ENCODE measurements at regions not wholly inside any gene's neighbourhood (a gene's known extent, or its start where the extent isn't known, plus 50 kb on each side); places are given as distances from the start of the nearest gene placed in this dataset.

DNA sequence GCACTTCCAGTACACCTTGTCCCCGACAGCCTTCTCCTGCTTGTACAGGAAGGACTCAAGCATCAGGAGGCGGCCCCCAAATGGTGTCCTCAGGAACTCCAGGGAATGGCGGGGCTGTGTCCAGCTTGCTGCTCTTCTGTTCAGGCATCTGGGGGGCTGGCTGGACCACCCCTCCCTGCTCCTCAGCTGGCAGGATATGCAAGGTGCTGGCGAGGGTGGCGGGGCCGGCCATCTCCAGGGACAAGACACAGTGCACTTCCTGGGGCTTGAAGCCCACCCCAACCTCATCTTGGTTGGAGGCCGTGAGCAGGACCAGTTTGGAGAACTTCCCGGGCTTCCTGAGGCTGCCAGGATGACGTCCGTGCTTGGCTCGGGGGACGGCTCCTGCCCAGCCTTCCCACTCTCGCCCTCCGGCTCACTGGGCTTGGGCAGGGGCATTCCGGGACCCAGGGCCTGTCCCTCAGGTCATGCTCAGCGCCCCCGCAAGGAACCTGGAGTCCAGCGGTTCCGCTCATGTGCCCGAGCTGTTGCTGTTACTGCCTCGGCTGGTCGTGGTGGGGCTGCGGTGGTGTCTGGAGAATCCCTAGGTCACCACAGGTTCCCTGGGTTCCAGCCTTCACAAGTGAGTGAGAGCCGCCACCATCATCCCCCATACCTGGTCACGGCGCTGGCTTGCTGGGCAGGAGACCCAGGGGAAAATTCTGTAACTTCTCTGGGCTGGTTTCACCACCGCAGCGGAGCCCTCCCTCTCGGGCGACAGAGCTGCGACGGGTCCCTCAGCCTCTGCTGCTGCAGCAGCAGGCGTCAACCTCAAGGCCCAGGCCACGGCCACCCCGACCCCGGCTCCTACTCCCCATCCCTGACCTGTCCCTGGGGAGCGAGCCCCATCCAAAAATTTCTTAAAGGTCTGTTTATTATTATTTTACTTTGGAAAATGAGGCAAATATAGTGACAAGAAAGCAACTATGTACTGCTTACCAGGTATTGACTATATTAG is 82.8 kb upstream of the FXR1 start:
- TF ChIP-seq, protein P1, sequence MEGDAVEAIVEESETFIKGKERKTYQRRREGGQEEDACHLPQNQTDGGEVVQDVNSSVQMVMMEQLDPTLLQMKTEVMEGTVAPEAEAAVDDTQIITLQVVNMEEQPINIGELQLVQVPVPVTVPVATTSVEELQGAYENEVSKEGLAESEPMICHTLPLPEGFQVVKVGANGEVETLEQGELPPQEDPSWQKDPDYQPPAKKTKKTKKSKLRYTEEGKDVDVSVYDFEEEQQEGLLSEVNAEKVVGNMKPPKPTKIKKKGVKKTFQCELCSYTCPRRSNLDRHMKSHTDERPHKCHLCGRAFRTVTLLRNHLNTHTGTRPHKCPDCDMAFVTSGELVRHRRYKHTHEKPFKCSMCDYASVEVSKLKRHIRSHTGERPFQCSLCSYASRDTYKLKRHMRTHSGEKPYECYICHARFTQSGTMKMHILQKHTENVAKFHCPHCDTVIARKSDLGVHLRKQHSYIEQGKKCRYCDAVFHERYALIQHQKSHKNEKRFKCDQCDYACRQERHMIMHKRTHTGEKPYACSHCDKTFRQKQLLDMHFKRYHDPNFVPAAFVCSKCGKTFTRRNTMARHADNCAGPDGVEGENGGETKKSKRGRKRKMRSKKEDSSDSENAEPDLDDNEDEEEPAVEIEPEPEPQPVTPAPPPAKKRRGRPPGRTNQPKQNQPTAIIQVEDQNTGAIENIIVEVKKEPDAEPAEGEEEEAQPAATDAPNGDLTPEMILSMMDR (conservative IDR thresholded peaks at IDR 0.05 in 1 of 2, IDR thresholded peaks at IDR 0.05 in 1 of 2; ENCODE audit: low read depth in 1 of 2, low read length in 2 of 2), result no peak
- no peak for TF ChIP-seq EZH2 (IDR thresholded peaks at IDR 0.05; ENCODE audit: low read length, missing control alignments)
- no peak for DNase-seq (ENCODE audit: low read depth in 2 of 2)
- Histone ChIP-seq H3K27ac (ENCODE audit: insufficient read depth, low read length) (no peak overlapping the region), H3K79me2 (ENCODE audit: control insufficient read depth, insufficient read depth, low read length) (no peaks in the 10 kb centered on the region), H3K36me3 (ENCODE audit: control insufficient read depth, insufficient read depth, low read length) (no peaks in the 10 kb centered on the region), H3K9ac (ENCODE audit: insufficient read depth, low read length) (no peak overlapping the region), H3K4me3 (replicated peaks in 1 of 4; ENCODE audit: control extremely low read depth in 1 of 4, insufficient read depth in 1 of 4, low read depth in 3 of 4, low read length in 4 of 4) (no peak overlapping the region), H2AFZ (ENCODE audit: low read length) (no peak overlapping the region), H3K4me1 (ENCODE audit: control insufficient read depth, extremely low read depth, insufficient read depth, low read length) (no peaks in the 10 kb centered on the region), H3K27me3 (ENCODE audit: control insufficient read depth, insufficient read depth, low read length) (no peaks in the 10 kb centered on the region), H4K20me1 (ENCODE audit: control insufficient read depth, extremely low read depth, insufficient read depth, low read length) (no peaks in the 10 kb centered on the region), H3K4me2 (ENCODE audit: extremely low read depth, insufficient read depth, low read length) (no peak overlapping the region), H3K9me3 (ENCODE audit: control insufficient read depth, insufficient read depth, low read depth, low read length) (no peaks in the 10 kb centered on the region)

DNA sequence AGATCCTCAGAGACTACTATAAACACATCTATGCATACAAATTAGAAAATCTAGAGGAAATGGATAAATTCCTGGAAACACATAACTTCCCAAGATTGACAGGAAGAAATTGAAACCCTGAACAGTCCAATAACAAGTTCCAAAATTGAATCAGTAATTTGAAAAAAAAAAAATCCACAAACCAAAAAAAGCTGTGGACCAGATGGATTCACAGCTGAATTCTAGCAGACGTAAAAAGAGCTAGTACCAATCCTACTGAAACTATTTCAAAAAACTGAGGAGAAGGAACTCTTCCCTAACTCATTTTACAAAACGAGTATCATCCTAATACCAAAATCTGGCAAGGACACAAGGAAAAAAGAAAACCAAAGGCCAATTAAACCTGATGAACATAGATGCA is 77.0 kb upstream of the FXR1 start:
- Histone ChIP-seq H3K4me2 (ENCODE audit: extremely low read depth, insufficient read depth, low read length) (no peak overlapping the region), H3K9me3 (ENCODE audit: control insufficient read depth, insufficient read depth, low read depth, low read length) (no peaks in the 10 kb centered on the region), H3K36me3 (ENCODE audit: control insufficient read depth, insufficient read depth, low read length) (no peaks in the 10 kb centered on the region), H3K9ac (ENCODE audit: insufficient read depth, low read length) (no peak overlapping the region), H3K4me1 (ENCODE audit: control insufficient read depth, extremely low read depth, insufficient read depth, low read length) (no peaks in the 10 kb centered on the region), H3K27me3 (ENCODE audit: control insufficient read depth, insufficient read depth, low read length) (no peaks in the 10 kb centered on the region), H3K79me2 (ENCODE audit: control insufficient read depth, insufficient read depth, low read length) (no peaks in the 10 kb centered on the region), H3K27ac (ENCODE audit: insufficient read depth, low read length) (no peak overlapping the region), H3K4me3 (replicated peaks in 1 of 4; ENCODE audit: control extremely low read depth in 1 of 4, insufficient read depth in 1 of 4, low read depth in 3 of 4, low read length in 4 of 4) (no peak overlapping the region), H2AFZ (ENCODE audit: low read length) (no peak overlapping the region), H4K20me1 (ENCODE audit: control insufficient read depth, extremely low read depth, insufficient read depth, low read length) (no peaks in the 10 kb centered on the region)
- no peak for DNase-seq (ENCODE audit: low read depth in 2 of 2)
- TF ChIP-seq, protein P1 (conservative IDR thresholded peaks at IDR 0.05 in 1 of 2, IDR thresholded peaks at IDR 0.05 in 1 of 2; ENCODE audit: low read depth in 1 of 2, low read length in 2 of 2), result no peak
- TF ChIP-seq EZH2 (IDR thresholded peaks at IDR 0.05; ENCODE audit: low read length, missing control alignments), result no peak

DNA sequence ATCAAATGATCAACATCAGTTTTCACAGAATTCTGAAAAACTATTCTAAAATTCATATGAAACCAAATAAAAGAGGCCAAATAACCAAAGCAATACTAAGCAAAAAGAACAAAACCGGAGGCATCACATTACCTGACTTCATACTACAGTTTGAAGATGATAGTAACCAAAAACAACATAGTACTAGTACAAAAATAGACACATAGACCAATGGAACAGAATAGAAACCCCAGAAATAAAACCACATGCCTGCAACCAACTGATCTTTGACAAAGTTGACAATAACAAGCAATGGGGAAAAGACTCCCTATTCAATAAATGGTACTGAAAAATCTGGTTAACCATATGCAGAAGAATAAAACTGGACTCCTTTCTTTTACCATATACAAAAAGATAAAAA is 75.7 kb upstream of the FXR1 start:
- Histone ChIP-seq H3K27ac (ENCODE audit: insufficient read depth, low read length) (no peak overlapping the region), H3K9ac (ENCODE audit: insufficient read depth, low read length) (no peak overlapping the region), H3K4me1 (ENCODE audit: control insufficient read depth, extremely low read depth, insufficient read depth, low read length) (no peaks in the 10 kb centered on the region), H3K9me3 (ENCODE audit: control insufficient read depth, insufficient read depth, low read depth, low read length) (no peaks in the 10 kb centered on the region), H3K4me3 (replicated peaks in 1 of 4; ENCODE audit: control extremely low read depth in 1 of 4, insufficient read depth in 1 of 4, low read depth in 3 of 4, low read length in 4 of 4) (no peak overlapping the region), H3K27me3 (ENCODE audit: control insufficient read depth, insufficient read depth, low read length) (no peaks in the 10 kb centered on the region), H4K20me1 (ENCODE audit: control insufficient read depth, extremely low read depth, insufficient read depth, low read length) (no peaks in the 10 kb centered on the region), H2AFZ (ENCODE audit: low read length) (no peak overlapping the region), H3K36me3 (ENCODE audit: control insufficient read depth, insufficient read depth, low read length) (no peaks in the 10 kb centered on the region), H3K4me2 (ENCODE audit: extremely low read depth, insufficient read depth, low read length) (no peak overlapping the region), H3K79me2 (ENCODE audit: control insufficient read depth, insufficient read depth, low read length) (no peaks in the 10 kb centered on the region)
- DNase-seq (ENCODE audit: low read depth in 2 of 2), result no peak
- no peak for TF ChIP-seq EZH2 (IDR thresholded peaks at IDR 0.05; ENCODE audit: low read length, missing control alignments)
- TF ChIP-seq, protein P1 (conservative IDR thresholded peaks at IDR 0.05 in 1 of 2, IDR thresholded peaks at IDR 0.05 in 1 of 2; ENCODE audit: low read depth in 1 of 2, low read length in 2 of 2), result no peak

Measured in fibroblast of lung (primary cell).